HG03460 (cell line): ENCODE measurements at regions not wholly inside any gene's neighbourhood (a gene's known extent, or its start where the extent isn't known, plus 50 kb on each side); places are given as distances from the start of the nearest gene placed in this dataset.

Experiments
- ATAC-seq: cut with Tn5 transposase; IDR thresholded peaks from one replicate; pipeline ENCODE4 v1.9.1; 2021; ENCODE audit not compliant: unreplicated experiment

GRCh38 chr14:58697930-58698642 is 60.3 kb downstream of the DACT1 start:
- ATAC-seq, result no peak

- no peak for ATAC-seq
Observed at GRCh38 chr14:58699681-58700205, 62.0 kb downstream of the DACT1 start.

GRCh38 chr14:58701156-58701555 is 63.4 kb downstream of the DACT1 start:
- ATAC-seq, result no peak

- ATAC-seq, result no peak
Observed at GRCh38 chr14:58701604-58702003, 63.8 kb downstream of the DACT1 start.

GRCh38 chr14:58702441-58703160 is 64.8 kb downstream of the DACT1 start:
- ATAC-seq, result no peak

GRCh38 chr14:58703161-58703506 is 65.4 kb downstream of the DACT1 start:
- no peak for ATAC-seq

GRCh38 chr14:58705066-58705465 is 67.3 kb downstream of the DACT1 start:
- ATAC-seq, result no peak

- ATAC-seq, result no peak
Observed at GRCh38 chr14:58707949-58708348, 70.2 kb downstream of the DACT1 start.

GRCh38 chr14:58709949-58710348 is 72.2 kb downstream of the DACT1 start:
- no peak for ATAC-seq

- no peak for ATAC-seq
Observed at GRCh38 chr14:58711382-58711781, 73.6 kb downstream of the DACT1 start.

- ATAC-seq, result no peak
Observed at GRCh38 chr14:58712357-58712756, 74.6 kb downstream of the DACT1 start.

- ATAC-seq, result no peak
Observed at GRCh38 chr14:58713677-58714076, 75.9 kb downstream of the DACT1 start.

GRCh38 chr14:58716706-58717105 is 78.9 kb downstream of the DACT1 start:
- no peak for ATAC-seq

- no peak for ATAC-seq
Observed at GRCh38 chr14:58717211-58717610, 79.4 kb downstream of the DACT1 start.

GRCh38 chr14:58717813-58718212 is 80.1 kb downstream of the DACT1 start:
- ATAC-seq, result no peak

- no peak for ATAC-seq
Observed at GRCh38 chr14:58718226-58719205, 80.8 kb downstream of the DACT1 start.

GRCh38 chr14:58721723-58722122 is 84.0 kb downstream of the DACT1 start:
- no peak for ATAC-seq

- no peak for ATAC-seq
Observed at GRCh38 chr14:58722441-58722840, 84.7 kb downstream of the DACT1 start.

GRCh38 chr14:58724206-58724605 is 86.4 kb downstream of the DACT1 start:
- no peak for ATAC-seq

- ATAC-seq, result no peak
Observed at GRCh38 chr14:58724702-58725101, 86.9 kb downstream of the DACT1 start.

- ATAC-seq, result no peak
Observed at GRCh38 chr14:58725226-58725625, 87.5 kb downstream of the DACT1 start.
